ENCODE measurements at regions not wholly inside any gene's neighbourhood (a gene's known extent, or its start where the extent isn't known, plus 50 kb on each side); places are given as distances from the start of the nearest gene placed in this dataset.

DNA sequence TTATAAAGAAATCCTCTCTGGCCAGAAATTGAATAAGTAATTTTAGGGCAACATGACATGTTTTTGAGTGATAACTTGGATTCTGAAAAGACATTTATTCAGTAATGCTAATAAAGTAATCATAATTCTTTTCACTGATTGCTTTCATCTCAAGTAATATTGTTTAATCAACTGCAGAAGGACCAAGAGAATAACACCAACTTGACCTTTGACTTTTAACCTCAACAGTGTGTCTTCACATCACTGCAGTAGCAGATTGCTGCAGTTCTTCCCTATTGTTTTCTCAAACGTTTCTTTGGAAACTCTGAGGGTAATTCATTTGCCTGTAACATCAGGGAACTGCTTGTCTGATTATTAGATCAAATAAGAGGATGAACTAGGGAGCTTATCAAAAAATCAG, 104.9 kb upstream of the UPP2 start:
- Mint-ChIP-seq H3K4me1 (ENCODE audit: low read depth) (no peaks in the 10 kb centered on the region), H3K9me3 (peaks cover 4% of the 10 kb centered on the region), H3K27me3 (ENCODE audit: low read depth) (peaks cover 2% of the 10 kb centered on the region), H3K27ac (no peak overlapping the region), H3K4me3 (ENCODE audit: low read depth) (no peak overlapping the region), H3K36me3 (ENCODE audit: low read depth) (no peaks in the 10 kb centered on the region)
- no peak for DNase-seq (ENCODE audit: low spot score)
- intact Hi-C loops (cut with micrococcal nuclease) = loop anchor here (5.0 kb wide), 1 partner anchor 499 kb away; no protein-coding TSS in a partner anchor

GRCh38 chr2:157995117-157995516, 106.6 kb upstream of the UPP2 start:
- no peak overlapping the region for H3K27ac Mint-ChIP-seq
- H3K4me3 Mint-ChIP-seq (ENCODE audit: low read depth) = no peak overlapping the region
- H3K27me3 Mint-ChIP-seq (ENCODE audit: low read depth) = peaks cover 6% of the 10 kb centered on the region
- H3K9me3 Mint-ChIP-seq = peaks cover 4% of the 10 kb centered on the region
- DNase-seq (ENCODE audit: low spot score) = no peak
- H3K4me1 Mint-ChIP-seq (ENCODE audit: low read depth) = no peaks in the 10 kb centered on the region
- intact Hi-C loops (cut with micrococcal nuclease) = loop anchor here (5.0 kb wide), 1 partner anchor 498 kb away; no protein-coding TSS in a partner anchor
- H3K36me3 Mint-ChIP-seq (ENCODE audit: low read depth) = no peaks in the 10 kb centered on the region

DNA sequence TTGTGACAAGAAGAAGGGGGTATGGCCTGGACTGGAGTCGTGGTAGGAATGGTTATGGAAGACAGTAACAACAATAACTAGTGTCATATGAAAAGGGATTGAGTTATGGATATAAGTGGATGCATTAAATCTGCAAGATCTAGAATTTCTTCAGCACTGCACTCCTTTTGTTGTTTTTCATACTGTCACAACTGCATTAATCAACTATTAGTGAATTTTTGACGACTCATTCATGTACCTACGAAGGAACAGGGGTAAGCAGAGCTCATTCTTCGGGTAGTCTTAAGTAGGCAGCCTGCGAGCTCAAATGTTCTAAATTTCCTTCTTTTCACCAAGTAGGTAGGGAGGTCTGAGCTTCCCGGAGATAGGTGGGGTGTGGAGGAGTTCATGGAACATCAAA, 109.7 kb upstream of the UPP2 start:
- Mint-ChIP-seq H3K36me3 (ENCODE audit: low read depth) (no peaks in the 10 kb centered on the region), H3K9me3 (no peaks in the 10 kb centered on the region), H3K4me3 (ENCODE audit: low read depth) (no peak overlapping the region), H3K27me3 (ENCODE audit: low read depth) (peaks cover 9% of the 10 kb centered on the region), H3K4me1 (ENCODE audit: low read depth) (no peaks in the 10 kb centered on the region), H3K27ac (no peak overlapping the region)
- intact Hi-C loops (cut with micrococcal nuclease) = no loop called here
- no peak for DNase-seq (ENCODE audit: low spot score)

DNA sequence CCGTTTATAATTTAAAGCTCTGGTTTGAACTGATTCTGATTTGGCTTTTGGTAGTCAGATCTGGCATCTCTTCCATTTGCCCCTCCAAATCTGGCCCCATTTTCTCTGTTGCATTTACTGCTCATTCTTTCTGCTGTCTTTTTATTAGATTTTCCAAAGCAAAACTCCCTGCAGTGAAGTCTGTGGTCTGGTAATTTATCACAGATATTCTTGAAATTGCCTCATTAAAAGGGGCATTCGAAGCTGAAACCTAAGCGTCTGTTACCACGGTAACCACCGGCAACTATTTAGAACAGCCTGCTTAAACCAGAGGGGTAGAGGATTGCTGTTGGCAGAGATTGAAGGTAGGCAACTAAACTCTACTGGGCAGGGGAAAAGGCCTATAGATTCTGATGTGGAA, 111.5 kb upstream of the UPP2 start:
- peaks cover 15% of the 10 kb centered on the region for H3K27me3 Mint-ChIP-seq (ENCODE audit: low read depth)
- intact Hi-C loops (cut with micrococcal nuclease) = no loop called here
- H3K4me3 Mint-ChIP-seq (ENCODE audit: low read depth) = no peak overlapping the region
- no peak overlapping the region for H3K27ac Mint-ChIP-seq
- no peaks in the 10 kb centered on the region for H3K4me1 Mint-ChIP-seq (ENCODE audit: low read depth)
- DNase-seq (ENCODE audit: low spot score) = no peak
- no peaks in the 10 kb centered on the region for H3K9me3 Mint-ChIP-seq
- H3K36me3 Mint-ChIP-seq (ENCODE audit: low read depth) = no peaks in the 10 kb centered on the region

- DNase-seq (ENCODE audit: low spot score) = no peak
- Mint-ChIP-seq H3K9me3 (no peaks in the 10 kb centered on the region), H3K36me3 (ENCODE audit: low read depth) (no peaks in the 10 kb centered on the region), H3K4me3 (ENCODE audit: low read depth) (no peak overlapping the region), H3K4me1 (ENCODE audit: low read depth) (no peaks in the 10 kb centered on the region), H3K27ac (no peak overlapping the region), H3K27me3 (ENCODE audit: low read depth) (peaks cover 15% of the 10 kb centered on the region)
- intact Hi-C loops (cut with micrococcal nuclease) = no loop called here
These were observed 112.4 kb upstream of the UPP2 start for GRCh38 chr2:157989227-157989626.

DNA sequence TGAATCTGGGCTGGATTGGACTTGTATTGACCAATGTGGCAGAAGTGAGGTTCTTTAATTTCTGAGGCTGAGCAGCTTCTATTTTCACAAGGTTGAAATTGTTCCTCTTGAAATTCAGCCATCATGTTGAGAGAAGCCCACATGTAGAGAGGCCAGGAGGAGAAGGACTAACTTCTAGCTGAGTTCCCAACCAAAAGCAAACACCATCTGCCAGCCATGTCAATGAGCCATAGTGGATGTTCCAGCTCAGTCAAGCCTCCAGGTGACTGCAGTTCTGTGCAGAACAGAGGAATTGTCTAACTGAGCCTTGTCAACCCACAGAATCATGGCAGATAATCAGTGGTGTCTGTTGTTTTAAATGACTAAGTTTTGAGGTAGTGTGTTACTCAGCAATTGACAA, 110.6 kb upstream of the ACVR1 start:
- Mint-ChIP-seq H3K27me3 (ENCODE audit: low read depth) (peaks cover 17% of the 10 kb centered on the region), H3K36me3 (ENCODE audit: low read depth) (no peaks in the 10 kb centered on the region), H3K27ac (no peak overlapping the region), H3K4me3 (ENCODE audit: low read depth) (no peak overlapping the region), H3K9me3 (no peaks in the 10 kb centered on the region), H3K4me1 (ENCODE audit: low read depth) (no peaks in the 10 kb centered on the region)
- DNase-seq (ENCODE audit: low spot score) = no peak
- intact Hi-C loops (cut with micrococcal nuclease) = no loop called here

DNA sequence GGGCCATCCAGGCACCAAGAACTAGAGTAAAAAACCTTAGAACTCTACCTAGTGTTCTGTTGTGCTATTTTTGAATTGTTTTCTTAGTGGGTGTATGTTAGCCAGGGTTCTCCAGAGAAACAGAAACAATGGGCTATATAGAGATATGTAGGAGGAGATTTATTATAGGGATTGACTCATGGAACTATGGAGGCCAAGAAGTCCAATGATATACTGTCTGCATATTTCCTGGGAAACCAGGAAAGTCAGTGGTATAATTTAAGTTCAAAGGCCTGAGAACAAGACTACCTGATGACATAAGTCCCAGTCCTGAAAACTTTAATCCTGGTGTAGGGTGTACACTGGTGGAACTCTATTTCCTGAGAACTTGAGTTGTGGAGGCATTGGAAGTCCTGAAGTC, 108.7 kb upstream of the ACVR1 start:
- peaks cover 13% of the 10 kb centered on the region for H3K27me3 Mint-ChIP-seq (ENCODE audit: low read depth)
- no peak overlapping the region for H3K27ac Mint-ChIP-seq

DNA sequence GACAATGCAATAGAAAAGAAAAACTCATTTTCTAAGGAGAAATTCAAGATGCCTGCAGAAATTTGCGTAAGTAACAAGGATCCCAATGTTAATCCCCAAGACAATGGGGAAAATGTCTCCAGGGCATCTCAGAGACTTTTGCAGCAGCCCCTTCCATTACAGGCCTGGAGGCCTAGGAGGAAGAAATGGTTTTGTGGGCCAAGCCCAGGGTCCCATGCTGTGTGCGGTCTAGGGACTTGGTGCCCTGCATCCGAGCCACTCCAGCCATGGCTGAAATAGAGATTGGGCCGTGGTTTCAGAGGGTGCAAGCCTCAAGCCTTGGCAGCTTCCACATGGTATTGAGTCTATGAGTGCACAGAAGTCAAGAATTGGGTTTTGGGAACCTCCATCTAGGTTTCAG, 103.9 kb upstream of the ACVR1 start:
- no peaks in the 10 kb centered on the region for H3K36me3 Mint-ChIP-seq (ENCODE audit: low read depth)
- H3K9me3 Mint-ChIP-seq = peaks cover 21% of the 10 kb centered on the region
- H3K27me3 Mint-ChIP-seq (ENCODE audit: low read depth) = peaks cover 4% of the 10 kb centered on the region
- intact Hi-C loops (cut with micrococcal nuclease) = no loop called here
- DNase-seq (ENCODE audit: low spot score) = no peak
- no peaks in the 10 kb centered on the region for H3K4me1 Mint-ChIP-seq (ENCODE audit: low read depth)
- H3K4me3 Mint-ChIP-seq (ENCODE audit: low read depth) = no peak overlapping the region
- H3K27ac Mint-ChIP-seq = no peak overlapping the region

More for the DNA sequence above, 108.7 kb upstream of the ACVR1 start:
- Mint-ChIP-seq H3K9me3 (peaks cover 7% of the 10 kb centered on the region), H3K36me3 (ENCODE audit: low read depth) (no peaks in the 10 kb centered on the region), H3K4me3 (ENCODE audit: low read depth) (no peak overlapping the region), H3K4me1 (ENCODE audit: low read depth) (no peaks in the 10 kb centered on the region)
- DNase-seq (ENCODE audit: low spot score) = no peak
- intact Hi-C loops (cut with micrococcal nuclease) = no loop called here

DNA sequence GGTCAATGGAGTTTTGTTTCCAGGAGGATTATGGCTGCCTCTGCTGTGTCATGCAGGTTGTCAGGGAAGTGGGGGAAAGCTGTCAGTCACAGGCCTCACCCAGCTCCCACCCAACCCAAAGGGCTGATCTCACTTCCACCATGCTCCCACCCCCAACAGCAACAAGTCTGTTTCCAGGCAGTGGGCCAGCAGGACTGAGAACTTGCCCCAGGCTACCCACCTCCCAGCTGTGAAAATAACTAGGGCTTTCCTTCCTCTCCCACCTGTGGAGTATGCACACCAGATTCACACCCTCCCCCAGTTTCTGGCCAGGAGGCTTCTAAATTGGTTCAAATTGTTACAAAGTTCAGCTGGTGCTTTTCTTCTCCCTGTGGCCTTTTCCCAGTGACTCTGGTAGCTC, 95.6 kb upstream of the ACVR1 start:
- Mint-ChIP-seq H3K27me3 (ENCODE audit: low read depth) (peaks cover 9% of the 10 kb centered on the region), H3K4me1 (ENCODE audit: low read depth) (peaks cover 1% of the 10 kb centered on the region), H3K27ac (no peak overlapping the region), H3K4me3 (ENCODE audit: low read depth) (no peak overlapping the region), H3K36me3 (ENCODE audit: low read depth) (no peaks in the 10 kb centered on the region), H3K9me3 (no peaks in the 10 kb centered on the region)
- intact Hi-C loops (cut with micrococcal nuclease) = no loop called here
- DNase-seq (ENCODE audit: low spot score) = no peak

DNA sequence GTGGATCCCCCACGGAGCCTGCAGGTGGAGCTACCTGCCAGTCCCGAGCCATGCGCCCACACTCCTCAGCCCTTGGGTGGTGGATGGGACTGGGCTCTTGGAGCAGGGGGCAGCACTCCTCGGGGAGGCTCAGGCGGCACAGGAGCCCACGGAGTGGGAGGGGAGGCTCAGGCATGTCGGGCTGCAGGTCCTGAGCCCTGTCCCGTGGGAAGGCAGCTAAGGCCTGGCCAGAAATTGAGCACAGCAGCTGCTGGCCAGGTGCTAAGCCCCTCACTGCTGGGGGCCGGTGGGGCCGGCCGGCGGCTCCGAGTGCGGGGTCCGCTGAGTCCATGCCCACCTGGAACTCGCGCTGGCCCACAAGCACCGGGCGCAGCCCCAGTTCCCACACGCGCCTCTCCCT, 91.7 kb upstream of the ACVR1 start:
- DNase-seq (ENCODE audit: low spot score) = no peak
- no peak overlapping the region for H3K4me3 Mint-ChIP-seq (ENCODE audit: low read depth)
- H3K36me3 Mint-ChIP-seq (ENCODE audit: low read depth) = no peaks in the 10 kb centered on the region
- intact Hi-C loops (cut with micrococcal nuclease) = no loop called here
- peaks cover 9% of the 10 kb centered on the region for H3K27me3 Mint-ChIP-seq (ENCODE audit: low read depth)
- peaks cover 9% of the 10 kb centered on the region for H3K9me3 Mint-ChIP-seq
- H3K4me1 Mint-ChIP-seq (ENCODE audit: low read depth) = peaks cover 1% of the 10 kb centered on the region
- H3K27ac Mint-ChIP-seq = no peak overlapping the region

DNA sequence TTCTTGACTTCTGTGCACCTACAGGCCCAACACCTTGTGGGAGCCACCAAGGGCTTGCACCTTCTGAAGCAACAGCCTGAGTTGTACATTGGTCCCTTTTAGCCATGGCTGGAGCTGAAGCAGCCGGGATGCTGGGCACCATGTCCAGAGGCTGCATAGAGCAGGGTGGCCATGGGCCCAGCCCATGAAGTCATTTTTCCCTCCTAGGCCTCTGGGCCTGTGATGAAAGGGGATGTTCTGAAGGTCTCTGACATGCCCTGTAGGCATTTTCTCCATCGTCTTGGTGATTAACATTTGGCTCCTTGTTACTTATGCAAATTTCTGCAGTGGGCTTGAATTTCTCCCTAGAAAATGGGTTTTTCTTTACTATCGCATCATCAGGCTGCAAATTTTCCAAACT, 83.1 kb upstream of the ACVR1 start:
- Mint-ChIP-seq H3K4me3 (ENCODE audit: low read depth) (no peak overlapping the region), H3K36me3 (ENCODE audit: low read depth) (no peaks in the 10 kb centered on the region), H3K27me3 (ENCODE audit: low read depth) (no peaks in the 10 kb centered on the region), H3K27ac (no peak overlapping the region), H3K4me1 (ENCODE audit: low read depth) (no peaks in the 10 kb centered on the region), H3K9me3 (peaks cover 32% of the 10 kb centered on the region)
- intact Hi-C loops (cut with micrococcal nuclease) = no loop called here
- no peak for DNase-seq (ENCODE audit: low spot score)

- intact Hi-C loops (cut with micrococcal nuclease) = no loop called here
- no peak overlapping the region for H3K4me3 Mint-ChIP-seq (ENCODE audit: low read depth)
- no peak for DNase-seq (ENCODE audit: low spot score)
- H3K4me1 Mint-ChIP-seq (ENCODE audit: low read depth) = no peaks in the 10 kb centered on the region
- no peak overlapping the region for H3K27ac Mint-ChIP-seq
- H3K27me3 Mint-ChIP-seq (ENCODE audit: low read depth) = no peaks in the 10 kb centered on the region
- H3K9me3 Mint-ChIP-seq = peaks cover 32% of the 10 kb centered on the region
- H3K36me3 Mint-ChIP-seq (ENCODE audit: low read depth) = no peaks in the 10 kb centered on the region
These were observed 81.5 kb upstream of the ACVR1 start for GRCh38 chr2:157957596-157957995.

GRCh38 chr2:157952558-157952957, 76.4 kb upstream of the ACVR1 start:
- Mint-ChIP-seq H3K27me3 (ENCODE audit: low read depth) (peaks cover 3% of the 10 kb centered on the region), H3K36me3 (ENCODE audit: low read depth) (no peaks in the 10 kb centered on the region), H3K9me3 (peaks cover 12% of the 10 kb centered on the region), H3K4me1 (ENCODE audit: low read depth) (no peaks in the 10 kb centered on the region), H3K27ac (no peak overlapping the region), H3K4me3 (ENCODE audit: low read depth) (no peak overlapping the region)
- intact Hi-C loops (cut with micrococcal nuclease) = no loop called here
- DNase-seq (ENCODE audit: low spot score) = no peak

GRCh38 chr2:157948856-157949255, 72.7 kb upstream of the ACVR1 start:
- Mint-ChIP-seq H3K36me3 (ENCODE audit: low read depth) (no peaks in the 10 kb centered on the region), H3K4me3 (ENCODE audit: low read depth) (no peak overlapping the region), H3K27me3 (ENCODE audit: low read depth) (peaks cover 9% of the 10 kb centered on the region), H3K27ac (no peak overlapping the region), H3K4me1 (ENCODE audit: low read depth) (no peaks in the 10 kb centered on the region), H3K9me3 (no peaks in the 10 kb centered on the region)
- intact Hi-C loops (cut with micrococcal nuclease) = no loop called here
- no peak for DNase-seq (ENCODE audit: low spot score)

All from activated T-helper 2 cell treated with anti-CD3 and anti-CD28 coated beads, Interferon-gamma antibody, Interleukin-2, Interleukin-4, amounts not matched to agents 10 μg/mL and 5 μg/mL and 100 μg/mL, durations not matched to agents 14 hours and 24 hours and 36 hours (primary cell).